ENCODE measurements at regions not wholly inside any gene's neighbourhood (a gene's known extent, or its start where the extent isn't known, plus 50 kb on each side); places are given as distances from the start of the nearest gene placed in this dataset.

DNA sequence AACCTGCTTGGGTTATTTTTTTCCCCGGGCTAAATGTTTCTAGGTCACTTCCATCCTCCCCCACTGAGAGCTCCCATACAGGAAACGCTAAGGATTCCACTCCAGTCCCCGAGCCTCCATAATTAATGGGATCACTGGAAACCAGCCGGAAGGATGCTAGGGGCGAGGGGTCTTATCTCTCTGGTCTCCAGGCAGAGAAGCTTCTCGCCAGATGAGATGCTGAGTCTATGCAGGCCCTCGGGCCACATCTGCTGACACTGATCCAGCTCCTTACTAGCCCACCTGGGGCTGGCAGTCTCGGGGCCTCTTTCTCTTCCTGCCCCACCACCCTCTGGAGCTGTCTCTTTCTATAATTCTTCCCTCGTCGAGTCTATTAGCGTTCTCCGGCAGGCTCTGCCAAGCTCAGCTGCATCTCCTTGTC lies 125.9 kb upstream of the SYT13 start:
- TF ChIP-seq, protein P1, sequence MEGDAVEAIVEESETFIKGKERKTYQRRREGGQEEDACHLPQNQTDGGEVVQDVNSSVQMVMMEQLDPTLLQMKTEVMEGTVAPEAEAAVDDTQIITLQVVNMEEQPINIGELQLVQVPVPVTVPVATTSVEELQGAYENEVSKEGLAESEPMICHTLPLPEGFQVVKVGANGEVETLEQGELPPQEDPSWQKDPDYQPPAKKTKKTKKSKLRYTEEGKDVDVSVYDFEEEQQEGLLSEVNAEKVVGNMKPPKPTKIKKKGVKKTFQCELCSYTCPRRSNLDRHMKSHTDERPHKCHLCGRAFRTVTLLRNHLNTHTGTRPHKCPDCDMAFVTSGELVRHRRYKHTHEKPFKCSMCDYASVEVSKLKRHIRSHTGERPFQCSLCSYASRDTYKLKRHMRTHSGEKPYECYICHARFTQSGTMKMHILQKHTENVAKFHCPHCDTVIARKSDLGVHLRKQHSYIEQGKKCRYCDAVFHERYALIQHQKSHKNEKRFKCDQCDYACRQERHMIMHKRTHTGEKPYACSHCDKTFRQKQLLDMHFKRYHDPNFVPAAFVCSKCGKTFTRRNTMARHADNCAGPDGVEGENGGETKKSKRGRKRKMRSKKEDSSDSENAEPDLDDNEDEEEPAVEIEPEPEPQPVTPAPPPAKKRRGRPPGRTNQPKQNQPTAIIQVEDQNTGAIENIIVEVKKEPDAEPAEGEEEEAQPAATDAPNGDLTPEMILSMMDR (IDR thresholded peaks at IDR 0.05) = no peak
- TF ChIP-seq POLR2A (IDR thresholded peaks at IDR 0.05) = no peak

Measured in heart left ventricle (tissue), 13 donors.